ENCODE measurements at regions not wholly inside any gene's neighbourhood (a gene's known extent, or its start where the extent isn't known, plus 50 kb on each side); places are given as distances from the start of the nearest gene placed in this dataset.

GRCh38 chr2:226115832-226116200, 683.8 kb downstream of the IRS1 start:
- DNase-seq (ENCODE audit: low read depth, low spot score): no peak
- no peaks in the 10 kb centered on the region for H3K27me3 Mint-ChIP-seq (ENCODE audit: low read depth)
- H3K9me3 Mint-ChIP-seq: no peaks in the 10 kb centered on the region
- H3K36me3 Mint-ChIP-seq (ENCODE audit: low read depth): no peaks in the 10 kb centered on the region
- H3K4me3 Mint-ChIP-seq: no peak overlapping the region
- H3K27ac Mint-ChIP-seq (ENCODE audit: unreplicated experiment): no peak overlapping the region
- TF ChIP-seq CTCF (conservative IDR thresholded peaks at IDR 0.05): no peak
- H3K4me1 Mint-ChIP-seq: peaks cover 19% of the 10 kb centered on the region

- no peak overlapping the region for H3K27ac Mint-ChIP-seq (ENCODE audit: unreplicated experiment)
- H3K9me3 Mint-ChIP-seq: no peaks in the 10 kb centered on the region
- H3K4me3 Mint-ChIP-seq: no peak overlapping the region
These were observed 684.4 kb downstream of the IRS1 start for GRCh38 chr2:226115102-226115831.

GRCh38 chr2:226114436-226114835, 685.2 kb downstream of the IRS1 start:
- no peak overlapping the region for H3K4me3 Mint-ChIP-seq
- peaks cover 19% of the 10 kb centered on the region for H3K4me1 Mint-ChIP-seq
- peaks cover 4% of the 10 kb centered on the region for H3K36me3 Mint-ChIP-seq (ENCODE audit: low read depth)
- no peak for DNase-seq (ENCODE audit: low read depth, low spot score)
- no peak for TF ChIP-seq CTCF (conservative IDR thresholded peaks at IDR 0.05)
- no peak overlapping the region for H3K27ac Mint-ChIP-seq (ENCODE audit: unreplicated experiment)
- H3K9me3 Mint-ChIP-seq: no peaks in the 10 kb centered on the region
- no peaks in the 10 kb centered on the region for H3K27me3 Mint-ChIP-seq (ENCODE audit: low read depth)

More at GRCh38 chr2:226115102-226115831, 684.4 kb downstream of the IRS1 start:
- TF ChIP-seq CTCF (conservative IDR thresholded peaks at IDR 0.05): no peak
- Mint-ChIP-seq H3K4me1 (peaks cover 19% of the 10 kb centered on the region), H3K36me3 (ENCODE audit: low read depth) (no peaks in the 10 kb centered on the region), H3K27me3 (ENCODE audit: low read depth) (no peaks in the 10 kb centered on the region)
- no peak for DNase-seq (ENCODE audit: low read depth, low spot score)

- Mint-ChIP-seq H3K4me1 (no peaks in the 10 kb centered on the region), H3K9me3 (peaks cover 21% of the 10 kb centered on the region), H3K27ac (ENCODE audit: unreplicated experiment) (no peak overlapping the region), H3K27me3 (ENCODE audit: low read depth) (no peaks in the 10 kb centered on the region), H3K36me3 (ENCODE audit: low read depth) (peaks cover 13% of the 10 kb centered on the region), H3K4me3 (no peak overlapping the region)
- no peak for TF ChIP-seq CTCF (conservative IDR thresholded peaks at IDR 0.05)
- DNase-seq (ENCODE audit: low read depth, low spot score): no peak
These were observed 699.6 kb downstream of the NYAP2 start for GRCh38 chr2:226098861-226099745.

- H3K27me3 Mint-ChIP-seq (ENCODE audit: low read depth): no peaks in the 10 kb centered on the region
- H3K4me1 Mint-ChIP-seq: no peaks in the 10 kb centered on the region
- H3K4me3 Mint-ChIP-seq: no peak overlapping the region
- no peak for DNase-seq (ENCODE audit: low read depth, low spot score)
- peaks cover 33% of the 10 kb centered on the region for H3K9me3 Mint-ChIP-seq
- H3K36me3 Mint-ChIP-seq (ENCODE audit: low read depth): peaks cover 16% of the 10 kb centered on the region
- TF ChIP-seq CTCF (conservative IDR thresholded peaks at IDR 0.05): no peak
- no peak overlapping the region for H3K27ac Mint-ChIP-seq (ENCODE audit: unreplicated experiment)
These were observed 695.5 kb downstream of the NYAP2 start for GRCh38 chr2:226095058-226095457.
